Urothelium cell line (cell line): ENCODE measurements at regions not wholly inside any gene's neighbourhood (a gene's known extent, or its start where the extent isn't known, plus 50 kb on each side); places are given as distances from the start of the nearest gene placed in this dataset.
A peak's percentile ranks its signal among the peaks of the same experiment; 100 is the strongest.
"Not testable (repeated sequence)": the region's sequence is repeated elsewhere in the genome, so short reads cannot be mapped to it uniquely, and the experiment has no call there.

Source experiments
- DNase-seq: peaks from one replicate; pipeline ENCODE4 v3.0.0; 2011; ENCODE audit warnings: low spot score, mixed read lengths
- FAIRE-seq: peaks from 2 replicates; lab custom pipeline; 2011; peaks lifted over from hg19 to GRCh38; lab: Jason Lieb, UNC

DNA sequence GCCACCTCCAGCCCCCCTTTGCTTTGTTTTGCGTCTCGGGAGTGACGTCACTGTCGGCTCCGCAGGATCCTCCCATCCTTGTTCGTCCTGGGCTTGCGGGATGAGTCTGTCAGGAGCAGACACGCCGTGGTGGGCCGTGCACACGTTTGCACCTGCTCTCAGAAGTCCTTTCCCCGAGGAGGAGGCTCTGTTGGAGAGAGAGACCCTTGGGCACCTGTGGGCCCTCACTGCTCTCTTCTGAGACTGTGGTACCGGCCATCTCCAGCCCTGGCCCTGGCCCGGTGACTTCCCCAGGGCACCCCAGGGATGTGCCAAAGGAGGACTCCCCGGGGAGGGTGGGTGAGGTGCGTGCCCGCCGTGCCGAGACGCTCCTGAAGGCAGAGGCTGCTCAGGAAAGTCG is 76.1 kb upstream of the PPP2R3B start:
- DNase-seq (no peak), FAIRE-seq (no peak)

DNA sequence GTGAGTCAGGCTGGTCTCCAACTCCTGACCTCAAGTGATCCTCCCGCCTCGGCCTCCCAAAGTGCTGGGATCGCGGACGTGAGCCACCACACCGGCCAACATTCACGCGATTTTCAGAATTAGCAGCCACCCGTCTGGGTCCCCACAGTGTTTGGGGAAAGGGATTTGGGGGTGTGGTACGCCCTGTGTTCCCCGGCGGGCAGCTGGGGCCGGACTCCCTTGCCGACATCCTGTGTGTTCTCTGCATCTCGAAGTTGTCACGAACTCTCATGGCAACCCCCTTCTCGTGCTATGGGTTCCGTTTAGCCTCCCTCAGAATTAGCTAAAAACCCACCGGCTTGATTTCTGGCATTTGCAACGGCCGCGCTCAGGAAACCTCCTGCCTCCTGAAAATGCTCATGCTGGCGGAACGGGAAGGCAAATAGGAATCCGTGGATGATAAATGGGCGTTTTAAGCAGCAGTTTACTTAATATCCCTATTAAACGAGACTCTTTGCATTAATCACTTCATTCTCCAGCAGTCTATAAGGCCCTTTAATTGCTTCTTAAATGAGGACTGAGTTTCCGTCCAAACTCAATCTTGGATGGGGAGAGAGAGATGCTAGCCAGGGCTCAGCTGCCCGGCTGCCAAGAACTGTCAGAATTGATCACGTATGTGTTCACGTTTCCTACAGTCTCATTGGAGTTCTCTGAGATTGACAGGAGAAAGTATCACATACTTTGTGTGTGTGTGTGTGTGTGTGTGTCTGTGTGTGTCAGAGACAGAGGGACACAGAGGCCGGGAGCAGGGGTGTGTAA is 78.9 kb upstream of the PPP2R3B start:
- FAIRE-seq (no peak), DNase-seq (no peak)

DNA sequence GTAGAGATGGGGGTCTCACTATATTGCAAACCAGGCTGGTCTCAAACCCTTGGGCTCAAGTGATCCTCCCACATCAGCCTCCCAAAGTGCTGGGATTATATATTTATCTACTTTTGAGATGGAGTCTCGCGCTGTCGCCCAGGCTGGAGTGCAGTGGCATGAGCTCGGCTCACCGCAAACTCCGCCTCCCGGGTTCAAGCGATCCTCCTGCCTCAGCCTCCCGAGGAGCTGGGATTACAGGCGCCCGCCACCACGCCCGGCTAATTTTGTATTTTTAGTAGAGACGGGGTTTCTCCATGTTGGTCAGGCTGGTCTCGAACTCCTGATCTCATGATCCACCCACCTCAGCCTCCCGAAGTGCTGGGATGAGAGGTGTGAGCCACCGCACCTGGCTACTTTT is 80.1 kb upstream of the PPP2R3B start:
- not testable (repeated sequence) for DNase-seq, FAIRE-seq

- FAIRE-seq, DNase-seq: not testable (repeated sequence)
Measured at GRCh38 chrX:467686-468085, 81.0 kb upstream of the PPP2R3B start.

GRCh38 chrX:468979-469378 is 82.3 kb upstream of the PPP2R3B start:
- DNase-seq (no peak), FAIRE-seq (no peak)

GRCh38 chrX:470686-471085 is 84.0 kb upstream of the PPP2R3B start:
- FAIRE-seq (no peak), DNase-seq (no peak)

DNA sequence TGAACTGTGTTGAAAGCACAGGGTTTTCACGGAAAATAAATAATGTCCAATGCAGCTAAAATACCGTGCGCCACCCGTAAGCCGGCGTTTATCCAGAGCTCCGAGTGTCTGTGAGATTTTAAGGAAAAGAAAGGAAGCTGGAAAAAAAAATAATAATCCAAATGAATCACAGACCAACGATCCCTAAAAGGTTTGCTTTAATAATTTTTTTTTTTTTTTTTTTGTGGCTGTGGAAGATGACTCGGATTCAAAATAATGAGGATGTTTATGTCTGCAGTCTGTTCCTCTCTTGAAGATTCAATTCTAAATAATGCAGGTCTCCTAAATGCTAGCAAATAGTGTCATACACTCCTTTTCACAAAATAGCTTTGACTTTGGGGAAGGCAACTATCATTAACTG is 84.6 kb upstream of the PPP2R3B start:
- FAIRE-seq (no peak), DNase-seq (no peak)

GRCh38 chrX:472275-472674 is 85.6 kb upstream of the PPP2R3B start:
- DNase-seq, FAIRE-seq: not testable (repeated sequence)

- DNase-seq, result peak; percentile 41
- FAIRE-seq, result no peak
Measured at GRCh38 chrX:475926-476723, 89.4 kb upstream of the PPP2R3B start.

- DNase-seq, result no peak
- FAIRE-seq, result no peak
Measured at GRCh38 chrX:476724-477075, 90.0 kb upstream of the PPP2R3B start.

DNA sequence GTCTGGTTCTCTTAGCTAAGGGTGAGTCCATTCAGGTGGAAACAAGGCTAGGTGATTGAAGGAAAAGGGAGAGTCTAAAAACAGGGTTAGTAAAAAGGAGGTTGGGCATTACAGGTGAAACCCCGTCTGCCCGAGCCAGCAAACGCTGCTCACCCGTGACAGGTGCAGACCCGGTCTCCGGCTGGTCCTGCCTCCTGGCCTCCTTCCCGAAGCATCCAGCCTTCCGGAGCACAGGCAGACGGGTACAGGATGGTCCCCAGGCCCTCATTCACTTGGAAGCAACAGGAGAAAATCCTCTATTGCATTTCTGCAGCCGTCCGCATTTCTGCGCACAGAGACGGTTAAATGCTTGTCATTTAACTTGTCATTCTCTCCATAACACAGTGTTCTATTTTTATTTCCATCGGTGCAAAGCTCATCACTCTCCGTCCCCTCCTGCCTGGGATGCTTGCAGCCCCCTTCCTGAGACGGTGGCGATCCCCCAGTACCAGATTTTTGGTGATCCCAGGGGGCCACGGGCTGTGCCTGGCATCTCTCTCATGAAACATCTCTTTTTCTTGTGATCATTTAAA is 90.8 kb upstream of the PPP2R3B start:
- no peak for DNase-seq
- no peak for FAIRE-seq

- FAIRE-seq, result no peak
- no peak for DNase-seq
Measured at GRCh38 chrX:479273-479981, 92.7 kb upstream of the PPP2R3B start.

GRCh38 chrX:480861-481417 is 94.2 kb upstream of the PPP2R3B start:
- no peak for FAIRE-seq
- DNase-seq, result no peak

DNA sequence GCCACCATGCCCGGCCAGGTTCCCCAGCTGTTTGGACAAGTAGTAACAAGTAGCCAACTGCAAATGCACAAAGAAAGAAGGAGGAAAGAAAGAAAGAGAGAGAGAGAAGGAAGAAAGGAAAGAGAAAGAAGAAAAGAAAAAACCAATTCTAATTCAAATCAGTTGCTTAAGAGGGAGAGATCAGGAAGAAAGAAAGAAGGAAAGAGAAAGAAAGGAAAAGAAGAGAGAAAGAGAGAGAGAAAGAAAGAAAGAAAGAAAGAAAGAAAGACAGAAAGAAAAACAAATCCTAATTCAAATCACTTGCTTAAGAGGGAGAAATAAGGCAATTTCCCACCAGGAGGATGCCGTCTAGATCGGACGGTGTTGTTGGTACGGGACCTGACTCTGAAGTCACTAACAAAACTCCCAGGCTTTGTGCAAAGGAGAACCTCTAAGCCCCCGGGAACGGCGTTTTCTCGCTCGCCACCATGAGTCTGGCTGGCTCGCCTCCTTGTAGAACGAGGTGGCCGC is 95.5 kb upstream of the PPP2R3B start:
- FAIRE-seq, result no peak
- peak; percentile 12 for DNase-seq

DNA sequence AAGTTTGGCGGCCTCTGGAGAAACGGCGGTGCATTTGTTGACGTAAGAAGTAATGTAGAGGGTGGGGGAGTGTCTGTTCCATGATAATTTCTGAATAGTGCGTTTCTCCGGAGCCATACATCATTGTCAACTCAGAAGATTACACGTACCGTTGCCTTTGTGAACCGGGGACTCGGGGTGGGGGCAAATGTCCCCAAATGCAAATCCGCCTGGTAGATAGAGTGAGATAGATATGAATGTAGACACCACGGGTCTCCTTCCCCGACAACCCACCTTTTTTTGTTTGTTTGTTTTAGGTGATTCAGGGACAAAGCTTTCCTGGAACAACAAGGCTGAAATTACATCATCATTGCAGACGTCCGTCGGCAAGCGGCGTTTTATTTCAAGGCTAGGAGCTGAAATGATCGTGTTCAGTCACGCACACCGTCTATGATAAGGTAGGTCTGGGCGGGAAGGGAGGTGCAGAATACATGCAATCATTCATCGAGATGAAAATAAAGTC is 96.0 kb upstream of the PPP2R3B start:
- DNase-seq (no peak), FAIRE-seq (no peak)

DNA sequence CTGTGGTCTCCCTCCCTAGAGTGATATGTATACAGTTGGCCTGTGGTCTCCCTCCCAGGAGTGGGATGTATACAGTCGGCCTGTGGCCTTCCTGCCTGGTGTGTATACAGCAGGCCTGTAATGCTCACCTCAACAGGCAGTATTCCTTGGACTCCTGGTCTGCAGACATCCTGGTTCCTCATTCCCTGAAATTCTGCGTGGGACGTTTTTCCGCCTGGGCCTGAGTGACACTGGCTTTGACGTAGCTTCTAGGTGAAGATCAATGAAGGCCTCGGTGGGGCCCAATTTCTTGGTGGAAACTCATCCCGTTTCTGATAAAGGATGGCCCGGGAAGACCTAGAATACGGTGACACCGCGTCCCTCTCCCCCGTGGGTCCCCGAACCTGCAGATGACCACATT is 98.7 kb upstream of the PPP2R3B start:
- DNase-seq (no peak), FAIRE-seq (no peak)

- DNase-seq (no peak), FAIRE-seq (no peak)
Measured at GRCh38 chrX:486325-486724, 99.6 kb upstream of the PPP2R3B start.

DNA sequence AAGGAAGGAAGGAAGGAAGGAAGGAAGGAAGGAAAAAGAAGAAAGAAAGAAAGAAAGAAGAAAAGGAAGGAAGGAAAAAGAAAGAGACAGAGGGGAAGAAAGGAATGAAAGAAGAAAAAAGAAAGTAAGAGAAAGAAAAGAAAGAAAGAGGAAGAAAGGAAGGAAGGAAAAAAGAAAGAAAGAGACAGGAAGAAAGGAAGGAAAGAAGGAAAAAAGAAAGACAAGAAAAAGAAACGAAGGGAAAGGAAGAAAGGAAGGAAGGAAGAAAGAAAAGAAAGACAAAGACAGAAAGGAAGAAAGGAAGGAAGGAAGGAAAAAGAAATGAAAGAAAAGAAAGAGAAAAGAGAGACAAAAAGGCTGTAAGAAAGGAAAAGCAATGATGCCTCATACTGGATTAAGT is 101.1 kb upstream of the PPP2R3B start:
- FAIRE-seq, result no peak
- DNase-seq, result no peak

DNA sequence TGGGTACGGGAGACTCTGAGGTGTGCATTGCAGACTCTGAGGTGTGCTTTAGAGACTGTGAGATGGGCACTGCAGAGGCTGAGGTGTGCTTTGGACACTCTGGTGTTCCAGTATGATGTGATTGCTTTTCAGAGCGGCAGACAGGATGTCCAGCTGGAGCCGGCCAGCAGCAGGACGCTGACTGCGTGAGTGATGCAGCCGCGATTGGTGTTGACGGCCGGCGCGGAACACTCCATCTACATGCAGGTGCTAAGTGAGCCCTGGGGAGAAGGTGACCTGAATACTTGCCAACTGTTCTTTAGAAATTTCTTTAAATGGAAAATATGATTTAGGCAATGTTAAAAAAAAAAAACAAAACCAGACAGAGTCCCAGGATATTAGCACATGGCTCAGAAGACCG is 103.1 kb upstream of the PPP2R3B start:
- no peak for DNase-seq
- FAIRE-seq, result no peak

DNA sequence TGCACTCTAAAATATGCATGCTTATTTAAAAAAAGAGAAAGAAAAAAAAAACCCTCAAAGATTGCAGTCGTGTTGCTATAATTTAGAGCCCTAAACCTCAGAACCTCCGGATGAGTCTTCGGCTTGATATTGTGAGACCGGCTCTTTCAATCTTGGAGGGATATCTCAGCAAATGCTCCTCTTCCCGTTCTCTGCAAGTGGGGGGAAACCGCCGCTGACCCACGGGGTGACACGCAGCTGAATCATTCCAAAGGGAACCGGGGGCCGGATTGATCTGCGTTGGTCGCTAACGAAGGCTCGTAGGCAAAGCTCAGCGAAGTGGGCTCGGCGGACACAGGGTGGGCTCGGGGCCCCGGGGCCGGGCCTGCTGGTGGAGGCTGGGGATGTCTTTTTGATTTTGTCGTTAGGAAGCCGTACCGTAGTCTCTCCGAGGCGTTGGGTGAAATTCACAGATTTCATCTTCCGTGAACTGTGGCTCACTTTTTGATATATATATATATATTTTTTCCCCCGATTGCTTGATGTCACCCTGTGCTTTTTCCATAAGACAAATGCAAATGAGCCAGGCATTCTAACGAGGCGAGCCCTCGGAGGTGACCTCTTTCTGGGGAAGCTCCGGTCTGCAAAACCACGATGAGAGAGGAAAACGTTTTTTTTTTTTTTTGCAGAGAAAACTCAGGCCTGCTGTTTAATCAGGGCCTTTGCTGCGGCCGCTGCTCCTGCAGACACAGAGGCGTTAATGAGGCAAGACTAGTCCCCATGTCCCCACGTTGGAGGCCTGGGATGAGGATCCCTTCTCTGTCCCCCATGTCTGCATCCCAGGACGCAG is 110.7 kb upstream of the PPP2R3B start:
- no peak for DNase-seq

More for the DNA sequence above, 110.7 kb upstream of the PPP2R3B start:
- no peak for FAIRE-seq
